Loucy (cell line): ENCODE measurements at regions not wholly inside any gene's neighbourhood (a gene's known extent, or its start where the extent isn't known, plus 50 kb on each side); places are given as distances from the start of the nearest gene placed in this dataset.

Source experiments
- H2AFZ ChIP-seq: fragments of 200-600 bp; sonication (generic); 2 replicates; pipeline ENCODE4 v1.6.0; 2016; ENCODE audit warnings: antibody characterized with exemption, mild to moderate bottlenecking, low read length, moderate library complexity
- H3F3A ChIP-seq: fragments of 200-600 bp; 2 replicates; pipeline ENCODE4 v1.6.0; 2016; ENCODE audit warnings: antibody characterized with exemption, low read depth, mild to moderate bottlenecking
- H3K27me3 ChIP-seq: fragments of 200-600 bp; sonication (generic); 2 replicates; pipeline ENCODE4 v1.6.1; 2014; ENCODE audit warnings: low read length, mild to moderate bottlenecking; ENCODE audit not compliant: insufficient read depth, poor library complexity, severe bottlenecking
- H3K36me3 ChIP-seq: fragments of 200-600 bp; sonication (generic); 2 replicates; pipeline ENCODE4 v1.6.1; 2016; ENCODE audit warnings: low read length; ENCODE audit not compliant: insufficient read depth
- H3K4me1 ChIP-seq: fragments of 200-600 bp; sonication (generic); 2 replicates; pipeline ENCODE4 v1.5.1; 2014; ENCODE audit warnings: low read length, mild to moderate bottlenecking; ENCODE audit not compliant: insufficient read depth, poor library complexity, severe bottlenecking
- H3K4me2 ChIP-seq: fragments of 200-600 bp; sonication (generic); 2 replicates; pipeline ENCODE4 v1.6.0; 2014; ENCODE audit warnings: antibody characterized with exemption, low read length, low read depth, mild to moderate bottlenecking; ENCODE audit not compliant: poor library complexity, severe bottlenecking
- H3K4me3 ChIP-seq: fragments of 200-600 bp; sonication (generic); 2 replicates; pipeline ENCODE4 v1.5.1; 2014; ENCODE audit warnings: low read length, mild to moderate bottlenecking, mixed read lengths; ENCODE audit not compliant: poor library complexity, severe bottlenecking
- H3K79me2 ChIP-seq: fragments of 200-600 bp; sonication (generic); 2 replicates; pipeline ENCODE4 v1.6.1; 2014; ENCODE audit warnings: low read length; ENCODE audit not compliant: insufficient read depth
- H3K9ac ChIP-seq: fragments of 200-600 bp; sonication (generic); 2 replicates; pipeline ENCODE4 v1.6.0; 2014; ENCODE audit warnings: mild to moderate bottlenecking, low read depth, low read length, moderate library complexity; ENCODE audit not compliant: poor library complexity, severe bottlenecking
- H3K9me2 ChIP-seq: fragments of 200-600 bp; sonication (generic); replicated peaks from 2 replicates; pipeline ENCODE4 v1.6.1; 2016; ENCODE audit warnings: low read depth, low read length, mixed read lengths
- H3K9me3 ChIP-seq: fragments of 200-600 bp; sonication (generic); 2 replicates; pipeline ENCODE4 v1.6.1; 2014; ENCODE audit warnings: mild to moderate bottlenecking, antibody characterized with exemption, low read length, low read depth; ENCODE audit not compliant: insufficient read depth
- H4K20me1 ChIP-seq: fragments of 200-600 bp; sonication (generic); 2 replicates; pipeline ENCODE4 v1.6.0; 2014; ENCODE audit warnings: antibody characterized with exemption, low read length, mild to moderate bottlenecking; ENCODE audit not compliant: insufficient read depth, poor library complexity, severe bottlenecking
- EZH2phosphoT487 ChIP-seq: fragments of 200-600 bp; IDR thresholded peaks from 2 replicates; pipeline ENCODE4 v1.6.1; 2018; ENCODE audit warnings: antibody characterized with exemption, mild to moderate bottlenecking, moderate library complexity, borderline replicate concordance
- TF ChIP-seq, protein P1 (sequence below): fragments of 200-600 bp; sonication (generic); conservative IDR thresholded peaks from 2 replicates; pipeline ENCODE4 v1.5.1; 2014; ENCODE audit warnings: mild to moderate bottlenecking, antibody characterized with exemption, low read length

DNA sequence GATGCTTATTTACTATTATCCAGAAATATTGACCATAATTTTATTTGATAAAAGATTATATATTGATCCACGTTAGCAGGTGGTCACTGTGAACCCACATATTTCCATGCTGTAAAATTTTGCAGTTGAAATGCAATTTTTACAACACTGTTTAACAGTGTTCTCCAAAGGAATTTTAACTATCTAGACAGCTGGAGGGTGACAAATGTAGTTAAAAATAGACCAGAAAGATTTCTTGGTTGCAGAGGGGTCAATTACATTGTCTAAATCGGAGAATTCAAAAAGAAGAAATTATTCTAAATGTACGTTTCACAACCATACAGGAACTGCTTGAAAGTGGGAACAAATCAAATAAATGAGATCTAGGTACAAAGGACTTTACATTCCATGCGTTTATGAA is 625.2 kb upstream of the NCAM2 start:
- no peak overlapping the region for H3K4me3 ChIP-seq
- no peaks in the 10 kb centered on the region for H3K9me2 ChIP-seq
- no peak overlapping the region for H3K9ac ChIP-seq
- H3K4me2 ChIP-seq = no peak overlapping the region
- no peaks in the 10 kb centered on the region for H3K4me1 ChIP-seq
- H3K36me3 ChIP-seq = no peaks in the 10 kb centered on the region
- TF ChIP-seq EZH2phosphoT487 = no peak
- TF ChIP-seq, protein P1, sequence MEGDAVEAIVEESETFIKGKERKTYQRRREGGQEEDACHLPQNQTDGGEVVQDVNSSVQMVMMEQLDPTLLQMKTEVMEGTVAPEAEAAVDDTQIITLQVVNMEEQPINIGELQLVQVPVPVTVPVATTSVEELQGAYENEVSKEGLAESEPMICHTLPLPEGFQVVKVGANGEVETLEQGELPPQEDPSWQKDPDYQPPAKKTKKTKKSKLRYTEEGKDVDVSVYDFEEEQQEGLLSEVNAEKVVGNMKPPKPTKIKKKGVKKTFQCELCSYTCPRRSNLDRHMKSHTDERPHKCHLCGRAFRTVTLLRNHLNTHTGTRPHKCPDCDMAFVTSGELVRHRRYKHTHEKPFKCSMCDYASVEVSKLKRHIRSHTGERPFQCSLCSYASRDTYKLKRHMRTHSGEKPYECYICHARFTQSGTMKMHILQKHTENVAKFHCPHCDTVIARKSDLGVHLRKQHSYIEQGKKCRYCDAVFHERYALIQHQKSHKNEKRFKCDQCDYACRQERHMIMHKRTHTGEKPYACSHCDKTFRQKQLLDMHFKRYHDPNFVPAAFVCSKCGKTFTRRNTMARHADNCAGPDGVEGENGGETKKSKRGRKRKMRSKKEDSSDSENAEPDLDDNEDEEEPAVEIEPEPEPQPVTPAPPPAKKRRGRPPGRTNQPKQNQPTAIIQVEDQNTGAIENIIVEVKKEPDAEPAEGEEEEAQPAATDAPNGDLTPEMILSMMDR = no peak
- H3K79me2 ChIP-seq = no peaks in the 10 kb centered on the region
- H3K9me3 ChIP-seq = no peaks in the 10 kb centered on the region
- no peaks in the 10 kb centered on the region for H3K27me3 ChIP-seq
- H2AFZ ChIP-seq = no peak overlapping the region
- H3F3A ChIP-seq = no peaks in the 10 kb centered on the region
- H4K20me1 ChIP-seq = no peaks in the 10 kb centered on the region

- H3K27me3 ChIP-seq = no peaks in the 10 kb centered on the region
Observed at GRCh38 chr21:20377250-20377649, 621.0 kb upstream of the NCAM2 start.

DNA sequence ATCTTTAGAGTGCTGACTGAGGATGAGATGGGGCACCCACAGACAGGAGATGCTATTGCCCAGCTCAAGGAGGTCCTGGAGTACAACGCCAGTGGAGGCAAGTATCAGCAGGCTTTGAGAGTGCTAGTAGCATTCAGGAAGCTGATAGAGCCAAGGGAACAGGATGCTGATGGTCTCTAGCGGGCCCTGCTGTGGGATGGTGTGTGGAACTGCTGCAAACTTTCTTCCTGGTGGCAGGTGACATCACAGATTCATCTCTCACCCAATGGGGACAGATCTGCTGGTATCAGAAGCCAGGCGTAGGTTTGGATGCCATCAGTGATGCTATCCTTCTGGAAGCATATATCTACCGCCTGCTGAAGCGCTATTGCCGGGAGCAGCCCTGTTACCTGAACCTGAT is 609.8 kb upstream of the NCAM2 start:
- H3K4me2 ChIP-seq = no peak overlapping the region
- no peaks in the 10 kb centered on the region for H3K9me3 ChIP-seq
- H3K4me1 ChIP-seq = no peaks in the 10 kb centered on the region
- H3K9me2 ChIP-seq = no peaks in the 10 kb centered on the region
- H3K79me2 ChIP-seq = no peaks in the 10 kb centered on the region
- H3K9ac ChIP-seq = no peak overlapping the region
- H4K20me1 ChIP-seq = no peaks in the 10 kb centered on the region
- H3K27me3 ChIP-seq = no peaks in the 10 kb centered on the region
- H2AFZ ChIP-seq = no peak overlapping the region
- H3K4me3 ChIP-seq = no peak overlapping the region
- TF ChIP-seq EZH2phosphoT487 = no peak
- TF ChIP-seq, protein P1 = no peak
- H3F3A ChIP-seq = no peaks in the 10 kb centered on the region
- H3K36me3 ChIP-seq = no peaks in the 10 kb centered on the region

More at GRCh38 chr21:20377250-20377649, 621.0 kb upstream of the NCAM2 start:
- Histone ChIP-seq H3F3A (no peaks in the 10 kb centered on the region), H3K4me1 (no peaks in the 10 kb centered on the region), H3K79me2 (no peaks in the 10 kb centered on the region), H3K9me2 (no peaks in the 10 kb centered on the region), H3K9me3 (no peaks in the 10 kb centered on the region), H2AFZ (no peak overlapping the region), H4K20me1 (no peaks in the 10 kb centered on the region), H3K36me3 (no peaks in the 10 kb centered on the region), H3K4me2 (no peak overlapping the region), H3K4me3 (no peak overlapping the region), H3K9ac (no peak overlapping the region)
- TF ChIP-seq, protein P1 = no peak
- TF ChIP-seq EZH2phosphoT487 = no peak
